PC-3 (cell line): ENCODE measurements at regions not wholly inside any gene's neighbourhood (a gene's known extent, or its start where the extent isn't known, plus 50 kb on each side); places are given as distances from the start of the nearest gene placed in this dataset.

Source experiments
- ATAC-seq: fragments of 200-7000 bp; cut with Tn5 transposase; 2 replicates; pipeline ENCODE4 v1.9.1; 2020; ENCODE audit warnings: mild to moderate bottlenecking, moderate library complexity
- BruUV-seq: library from RNA; stranded (reverse); fragments of 400-500 nt; replicated peaks from 2 replicates; lab custom pipeline; 2021; lab: Mats Ljungman, UMichigan
- CTCF ChIA-PET: fragments of 300-600 bp; sonication (Branson Sonifier 250); formaldehyde crosslinking; loops from one replicate; lab custom pipeline; 2022; ENCODE audit warnings: antibody characterized with exemption; lab: Charles Lee
- POLR2A ChIA-PET: fragments of 300-600 bp; sonication (Branson Sonifier 250); formaldehyde crosslinking; loops from one replicate; lab custom pipeline; 2022; ENCODE audit warnings: antibody characterized with exemption; ENCODE audit not compliant: unreplicated experiment; lab: Charles Lee
- DNase-seq: peaks from one replicate; pipeline ENCODE4 v3.0.0-alpha.2; 2015
- H2AFZ ChIP-seq: fragments of 300-600 bp; sonication (generic); 2 replicates; pipeline ENCODE4 v1.6.0; 2016; ENCODE audit warnings: antibody characterized with exemption, low read length
- H3F3A ChIP-seq: fragments of 300-600 bp; sonication (generic); one replicate; pipeline ENCODE4 v1.6.0; 2017; ENCODE audit warnings: antibody characterized with exemption, low read length, control low read depth, mild to moderate bottlenecking; ENCODE audit not compliant: unreplicated experiment
- H3K27ac ChIP-seq: fragments of 300-600 bp; sonication (generic); 2 replicates; pipeline ENCODE4 v1.5.1; 2016; ENCODE audit warnings: mild to moderate bottlenecking, low read length
- H3K27me3 ChIP-seq: fragments of 300-600 bp; sonication (generic); 2 replicates; pipeline ENCODE4 v1.6.1; 2016; ENCODE audit warnings: low read length, mixed read lengths
- H3K36me3 ChIP-seq: fragments of 300-600 bp; sonication (generic); 2 replicates; pipeline ENCODE4 v1.6.1; 2016; ENCODE audit warnings: low read depth, mixed run types, low read length, mixed read lengths
- H3K4me1 ChIP-seq: fragments of 300-600 bp; sonication (generic); 2 replicates; pipeline ENCODE4 v1.5.1; 2016; ENCODE audit warnings: low read length; ENCODE audit not compliant: insufficient read depth
- H3K4me2 ChIP-seq: fragments of 300-600 bp; sonication (generic); 2 replicates; pipeline ENCODE4 v1.6.0; 2016; ENCODE audit warnings: low read length
- H3K4me3 ChIP-seq: fragments of 300-600 bp; sonication (generic); 2 replicates; pipeline ENCODE4 v1.5.1; 2016; ENCODE audit warnings: mild to moderate bottlenecking, low read length, mixed read lengths
- H3K79me2 ChIP-seq: fragments of 300-600 bp; sonication (generic); 2 replicates; pipeline ENCODE4 v1.6.1; 2017; ENCODE audit warnings: low read length, mixed read lengths
- H3K9ac ChIP-seq: fragments of 300-600 bp; sonication (generic); 2 replicates; pipeline ENCODE4 v1.6.0; 2016; ENCODE audit warnings: mild to moderate bottlenecking, low read length
- H3K9me2 ChIP-seq: fragments of 300-600 bp; sonication (generic); replicated peaks from 2 replicates; pipeline ENCODE4 v1.6.1; 2016; ENCODE audit warnings: mixed run types, low read length, mixed read lengths
- H3K9me3 ChIP-seq: fragments of 300-600 bp; sonication (generic); 2 replicates; pipeline ENCODE4 v1.6.1; 2016; ENCODE audit warnings: low read length, mixed read lengths
- H4K20me1 ChIP-seq: fragments of 300-600 bp; sonication (generic); 2 replicates; pipeline ENCODE4 v1.6.1; 2016; ENCODE audit warnings: low read length, mixed read lengths
- CTCF ChIP-seq: fragments of 300-600 bp; sonication (generic); conservative IDR thresholded peaks from 2 replicates; pipeline ENCODE4 v1.5.1; 2017; ENCODE audit warnings: antibody characterized with exemption, low read depth, mild to moderate bottlenecking, low read length
- EZH2 ChIP-seq: fragments of 300-600 bp; sonication (generic); IDR thresholded peaks from one replicate; pipeline ENCODE4 v1.6.1; 2017; ENCODE audit warnings: antibody characterized with exemption, mild to moderate bottlenecking, low read length; ENCODE audit not compliant: unreplicated experiment
- EZH2phosphoT487 ChIP-seq: fragments of 300-600 bp; sonication (generic); IDR thresholded peaks from 2 replicates; pipeline ENCODE4 v1.6.1; 2018; ENCODE audit warnings: mild to moderate bottlenecking, antibody characterized with exemption, low read length, borderline replicate concordance
- intact Hi-C: fragments of 100-400 bp; cut with micrococcal nuclease; formaldehyde crosslinking; loops from 2 replicates; pipeline ENCODE4 v1.9.0; 2023

DNA sequence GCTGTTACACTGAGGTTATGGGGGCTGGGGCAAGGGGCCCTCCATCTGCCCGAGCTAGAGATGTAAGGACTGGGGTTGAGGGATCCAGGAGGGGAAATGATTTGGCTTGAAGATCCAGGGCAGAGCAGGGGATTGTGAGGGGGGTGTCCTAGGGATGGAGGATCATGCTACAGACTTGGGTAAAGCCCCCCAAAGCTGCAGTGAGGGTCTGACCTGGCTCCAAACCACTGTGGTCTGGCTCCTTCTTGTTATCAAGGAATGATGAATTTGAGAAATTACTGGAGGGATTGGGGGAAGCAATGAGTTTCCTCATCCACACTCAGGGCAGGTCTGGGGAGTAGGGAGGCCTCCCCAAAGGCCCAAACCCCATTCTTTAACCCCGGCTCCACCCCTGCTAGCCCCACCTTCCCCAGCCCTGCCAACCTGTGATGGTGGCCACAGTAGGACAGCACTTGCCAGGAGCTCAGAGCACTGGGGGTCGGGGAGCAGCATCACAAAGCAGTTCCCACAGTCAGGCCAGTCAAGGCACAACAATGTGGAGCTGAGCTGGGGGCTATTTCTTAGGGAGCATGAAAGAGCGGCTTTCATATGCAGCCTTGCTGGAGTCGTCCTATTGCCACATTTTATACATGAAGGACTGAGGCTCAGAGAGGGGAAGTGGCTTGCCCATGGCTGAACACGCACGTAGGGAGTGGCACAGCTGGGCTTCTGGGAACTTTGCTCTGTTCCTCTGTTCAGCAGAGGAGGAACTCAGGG, 165.5 kb downstream of the EFNB1 start:
- H3K79me2 ChIP-seq, result no peaks in the 10 kb centered on the region
- ATAC-seq (no peak), DNase-seq (no peak)
- no peaks in the 10 kb centered on the region for H3K9me2 ChIP-seq
- ChIA-PET CTCF (no interaction called here), POLR2A (no interaction called here)
- H3K27ac ChIP-seq, result no peak overlapping the region
- TF ChIP-seq EZH2 (no peak), EZH2phosphoT487 (no peak), CTCF (no peak)
- H3K9me3 ChIP-seq, result no peaks in the 10 kb centered on the region
- H3K4me2 ChIP-seq, result no peak overlapping the region
- H3K4me1 ChIP-seq, result peaks cover 17% of the 10 kb centered on the region
- H3K27me3 ChIP-seq, result no peaks in the 10 kb centered on the region
- H3F3A ChIP-seq, result no peaks in the 10 kb centered on the region
- H3K36me3 ChIP-seq, result no peaks in the 10 kb centered on the region
- no peak overlapping the region for H2AFZ ChIP-seq
- BruUV-seq, result no TSS peak
- H3K4me3 ChIP-seq, result no peak overlapping the region
- H3K9ac ChIP-seq, result no peak overlapping the region
- intact Hi-C loops, result no loop called here
- H4K20me1 ChIP-seq, result no peaks in the 10 kb centered on the region

GRCh38 chrX:68992821-68993397, 164.1 kb downstream of the EFNB1 start:
- Histone ChIP-seq H2AFZ (no peak overlapping the region), H3K4me3 (no peak overlapping the region), H3K79me2 (no peaks in the 10 kb centered on the region), H3K27me3 (no peaks in the 10 kb centered on the region), H3K9me3 (no peaks in the 10 kb centered on the region), H3K27ac (no peak overlapping the region), H3F3A (no peaks in the 10 kb centered on the region), H3K36me3 (no peaks in the 10 kb centered on the region), H3K4me2 (no peak overlapping the region), H4K20me1 (no peaks in the 10 kb centered on the region), H3K9me2 (no peaks in the 10 kb centered on the region), H3K9ac (no peak overlapping the region), H3K4me1 (peaks cover 4% of the 10 kb centered on the region)
- ChIA-PET CTCF (interaction anchor here (0.7 kb wide), 1 partner anchor 12 kb away, joined by 5 read pairs; no protein-coding TSS in a partner anchor), POLR2A (no interaction called here)
- TF ChIP-seq CTCF, result no peak
- no peak for TF ChIP-seq EZH2phosphoT487
- TF ChIP-seq EZH2, result no peak
- no peak for DNase-seq
- intact Hi-C loops, result no loop called here
- BruUV-seq, result no TSS peak
- no peak for ATAC-seq
